AML-193 (cell line): ENCODE measurements at regions not wholly inside any gene's neighbourhood (a gene's known extent, or its start where the extent isn't known, plus 50 kb on each side); places are given as distances from the start of the nearest gene placed in this dataset.
A peak's percentile ranks its signal among the peaks of the same experiment; 100 is the strongest.
"Not testable (repeated sequence)": the region's sequence is repeated elsewhere in the genome, so short reads cannot be mapped to it uniquely, and the experiment has no call there.

ENCODE experiments used
- DNase-seq, 2 experiments: peaks; one replicate each; lab custom pipeline; 2025; lab: John Stamatoyannopoulos, UW

DNA sequence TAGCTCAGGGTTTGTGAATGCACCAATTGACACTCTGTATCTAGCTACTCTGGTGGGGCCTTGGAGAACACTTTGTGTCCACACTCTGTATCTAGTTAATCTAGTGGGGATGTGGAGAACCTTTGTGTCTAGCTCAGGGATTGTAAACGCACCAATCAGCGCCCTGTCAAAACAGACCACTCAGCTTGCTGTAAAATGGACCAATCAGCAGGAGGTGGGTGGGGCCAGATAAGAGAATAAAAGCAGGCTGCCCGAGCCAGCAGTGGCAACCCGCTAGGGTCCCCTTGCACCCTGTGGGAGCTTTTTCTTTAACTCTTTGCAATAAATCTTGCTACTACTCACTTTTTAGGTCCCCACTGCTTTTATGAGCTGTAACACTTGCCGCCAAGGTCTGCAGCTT, 115.6 kb upstream of the MBNL1 start:
- not testable (repeated sequence) for DNase-seq

GRCh38 chr3:152155246-152156020, 113.3 kb upstream of the MBNL1 start:
- DNase-seq: no peak

- no peak for DNase-seq
Measured at GRCh38 chr3:152156880-152157279, 111.8 kb upstream of the MBNL1 start.

GRCh38 chr3:152157337-152157736, 111.4 kb upstream of the MBNL1 start:
- DNase-seq: no peak

- DNase-seq: no peak
Measured at GRCh38 chr3:152159328-152159727, 109.4 kb upstream of the MBNL1 start.

DNA sequence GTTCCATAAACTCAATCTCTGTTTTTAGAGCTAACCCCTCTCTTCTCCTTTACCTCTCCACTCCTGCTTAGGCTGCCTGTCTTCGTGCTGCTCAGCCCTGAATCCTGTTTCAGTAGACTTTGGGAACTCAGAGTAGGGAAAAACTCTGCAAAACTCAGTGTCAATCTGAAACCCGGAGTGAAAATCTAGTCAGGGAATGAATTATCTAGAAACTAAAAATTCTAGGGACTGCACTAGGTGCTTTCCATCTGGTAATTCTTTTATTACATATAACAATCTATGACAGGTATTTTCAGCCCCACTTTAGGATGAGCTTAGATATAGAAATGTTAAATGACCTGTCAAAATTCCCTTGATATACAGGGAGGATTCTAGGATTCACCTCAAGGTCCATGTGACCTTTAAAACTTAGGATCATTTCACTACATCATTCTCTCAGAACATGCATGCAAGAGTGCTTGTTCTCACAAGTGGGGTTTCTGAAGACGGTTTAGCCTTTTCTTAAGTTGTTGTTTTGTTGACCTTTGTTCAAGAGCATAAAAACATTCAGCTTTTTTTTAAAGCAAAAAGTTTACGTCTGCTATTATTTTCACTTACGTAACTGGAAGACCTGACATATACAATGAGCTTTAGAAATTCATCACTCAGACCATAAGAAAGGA, 108.2 kb upstream of the MBNL1 start:
- DNase-seq: no peak

- DNase-seq: no peak
Measured at GRCh38 chr3:152172460-152172859, 96.3 kb upstream of the MBNL1 start.

DNA sequence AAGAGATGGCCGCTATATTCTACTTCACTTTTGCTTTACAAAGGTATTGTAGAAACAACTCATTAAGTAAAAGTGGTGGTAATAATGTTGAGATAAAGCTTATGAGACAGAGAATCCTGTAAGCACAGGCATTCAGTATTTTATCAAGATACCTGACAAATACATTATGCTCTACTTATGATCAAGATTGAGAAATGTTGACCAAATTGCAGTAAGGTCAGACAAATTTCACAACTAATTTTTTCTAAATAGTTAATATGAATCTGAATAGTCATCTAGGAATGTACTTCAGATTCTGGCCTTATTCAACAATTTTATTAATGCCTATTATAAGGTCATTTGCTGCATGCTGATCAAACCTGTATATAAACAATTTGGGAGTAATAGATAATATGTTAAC, 95.1 kb upstream of the MBNL1 start:
- no peak for DNase-seq

- no peak for DNase-seq
Measured at GRCh38 chr3:152174876-152175527, 93.7 kb upstream of the MBNL1 start.

GRCh38 chr3:152175528-152175889, 93.2 kb upstream of the MBNL1 start:
- DNase-seq: no peak

GRCh38 chr3:152176241-152176640, 92.5 kb upstream of the MBNL1 start:
- DNase-seq: peak in 1 of 2 experiments; percentile 17

GRCh38 chr3:152176998-152177397, 91.7 kb upstream of the MBNL1 start:
- DNase-seq: no peak

DNA sequence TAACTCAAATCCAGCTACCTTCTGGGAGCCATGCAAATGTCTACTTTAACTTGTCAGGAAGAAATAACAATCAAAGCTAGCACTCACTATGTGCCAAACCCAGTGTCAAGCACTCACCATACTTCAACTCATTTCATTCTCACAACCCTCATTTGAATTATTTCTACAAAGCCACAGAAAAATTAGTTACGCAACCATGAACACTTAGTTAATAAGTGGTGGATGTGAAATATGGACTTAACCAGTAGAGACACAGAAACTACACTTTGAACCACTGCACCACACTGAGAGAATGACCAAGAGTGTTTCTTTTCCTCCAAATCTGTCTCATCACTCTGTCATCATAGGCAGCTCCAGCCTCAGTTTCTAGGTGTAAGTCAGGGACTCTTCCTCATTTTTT, 91.0 kb upstream of the MBNL1 start:
- peak; percentile 71 to 77 for DNase-seq

DNA sequence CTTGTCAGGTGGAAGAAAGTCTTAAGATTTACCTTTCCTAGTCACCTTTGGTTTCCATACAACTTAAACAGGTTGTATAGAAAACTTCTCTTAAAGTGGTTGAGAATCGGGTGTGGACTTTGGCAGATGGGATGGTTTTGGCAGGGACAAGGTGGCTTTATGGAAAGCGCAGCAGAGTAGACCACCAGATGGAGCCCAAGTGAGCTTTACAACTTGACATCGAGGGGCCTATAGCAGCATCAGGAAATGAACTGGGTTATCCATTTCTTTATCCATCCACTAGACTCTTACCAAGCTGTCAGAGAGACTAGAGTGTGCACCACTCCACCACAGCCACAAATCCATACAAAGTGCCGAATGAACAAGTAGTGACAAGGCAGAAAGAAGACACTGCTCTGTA, 85.3 kb upstream of the MBNL1 start:
- DNase-seq: peak; percentile 29 to 33

DNA sequence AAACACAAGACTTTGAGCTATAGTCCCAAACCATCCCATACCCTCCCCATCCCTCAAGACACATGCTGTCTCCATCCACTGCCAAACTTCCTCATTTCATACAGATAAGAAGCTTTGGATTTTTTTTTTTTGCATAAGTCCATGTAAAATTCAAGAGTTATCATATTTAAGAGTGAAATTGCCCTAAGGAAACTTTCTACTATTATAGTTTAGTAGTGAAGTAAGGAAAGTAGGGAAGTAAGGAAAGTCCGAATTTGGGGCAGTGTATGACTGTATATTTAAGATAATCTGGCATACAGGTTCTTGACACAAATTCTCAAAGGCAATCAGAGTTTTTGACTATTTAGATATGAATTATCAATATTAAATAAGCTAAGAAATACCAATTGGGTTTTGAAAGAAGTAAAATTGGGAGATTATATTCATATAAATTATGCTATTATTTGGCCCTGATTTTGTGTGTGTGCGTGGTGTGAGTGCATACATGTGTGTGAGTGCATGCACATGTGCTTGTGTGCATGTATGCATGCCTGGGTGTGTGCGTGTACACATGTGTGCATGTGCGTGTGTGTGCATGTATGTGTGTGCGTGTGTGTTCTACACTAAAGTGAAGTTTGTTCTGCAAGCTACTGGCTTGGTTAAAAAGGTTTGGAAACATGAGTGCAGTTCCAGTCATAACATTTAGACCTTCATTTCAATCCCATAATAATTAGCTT, 83.6 kb upstream of the MBNL1 start:
- DNase-seq: no peak

DNA sequence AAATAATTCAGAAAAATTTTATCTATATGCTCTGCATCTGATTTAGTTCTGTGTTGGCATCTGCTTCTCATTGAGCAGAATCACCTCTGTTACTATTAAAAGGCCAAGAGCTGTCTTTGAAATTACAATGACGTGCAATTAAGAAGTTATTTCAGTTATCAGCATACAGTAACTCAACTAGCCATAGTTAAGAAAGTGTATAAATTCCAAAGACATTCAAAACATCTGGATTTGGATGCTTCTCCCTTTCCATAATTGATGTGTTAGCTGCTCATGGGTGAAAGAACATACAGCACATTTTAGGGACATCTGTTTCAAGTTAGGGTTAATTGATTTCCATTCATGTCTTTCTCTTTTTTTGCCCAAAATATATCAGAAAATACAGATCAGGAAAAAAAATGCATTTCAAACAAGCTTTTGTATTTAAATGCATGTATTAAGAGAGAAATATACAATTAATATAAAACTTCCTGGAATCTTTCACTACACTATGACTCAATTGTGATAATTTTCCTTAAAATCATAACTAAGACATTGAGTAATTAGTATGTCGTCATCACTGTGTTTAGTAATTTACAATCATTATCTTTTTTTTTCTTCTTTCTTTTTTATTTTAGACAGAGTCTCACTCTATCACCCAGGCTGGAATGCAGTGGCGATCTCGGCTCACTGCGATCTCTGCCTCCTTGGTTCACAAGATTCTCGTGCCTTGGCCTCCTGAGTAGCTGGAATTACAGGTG, 82.7 kb upstream of the MBNL1 start:
- DNase-seq: peak; percentile 55 to 58

DNA sequence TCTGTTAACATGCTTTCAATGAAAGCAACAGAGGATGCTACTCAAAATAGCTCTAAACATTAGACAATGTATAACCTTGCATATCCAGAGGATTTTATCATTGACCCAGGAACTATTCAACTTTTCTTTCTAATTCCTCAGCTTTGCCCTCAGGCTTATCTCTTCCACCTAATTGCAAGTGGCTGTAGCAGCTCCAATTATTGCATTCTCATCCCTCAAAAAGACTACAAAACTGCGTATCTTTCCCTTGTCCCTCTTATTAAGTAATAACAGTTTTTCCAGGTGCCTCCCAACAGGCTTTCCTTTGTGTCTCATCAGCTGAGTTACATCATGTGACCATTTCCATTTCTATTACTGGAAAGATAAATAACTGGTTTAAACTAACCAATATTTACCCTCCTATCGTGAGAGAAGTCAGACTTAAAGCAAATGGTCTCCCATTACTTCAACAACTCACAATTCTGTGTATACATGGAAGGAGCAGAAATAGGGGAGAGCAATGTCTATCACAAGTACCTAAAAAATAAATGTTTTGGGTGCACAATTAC, 78.0 kb upstream of the MBNL1 start:
- no peak for DNase-seq

DNA sequence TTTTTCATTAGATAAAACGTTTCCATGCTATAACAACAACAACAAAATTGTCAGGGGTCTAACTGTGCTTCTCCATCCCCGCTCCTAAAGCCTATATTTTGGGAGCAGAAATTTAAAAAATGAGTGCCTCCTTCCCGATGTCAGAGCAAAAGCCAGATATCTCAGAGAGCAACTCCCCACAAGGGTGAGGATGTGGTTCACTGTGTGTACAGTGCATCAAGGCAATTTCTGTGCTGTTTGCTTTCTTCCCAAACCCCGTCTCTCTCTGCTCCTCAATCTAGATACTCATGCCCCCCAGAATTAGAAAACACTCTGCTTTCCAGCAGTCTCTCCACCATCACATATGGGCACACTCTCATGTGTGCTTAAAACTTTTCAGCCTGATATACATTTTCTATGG, 76.7 kb upstream of the MBNL1 start:
- DNase-seq: no peak

GRCh38 chr3:152192936-152193672, 75.6 kb upstream of the MBNL1 start:
- DNase-seq: peak; percentile 64 to 67

DNA sequence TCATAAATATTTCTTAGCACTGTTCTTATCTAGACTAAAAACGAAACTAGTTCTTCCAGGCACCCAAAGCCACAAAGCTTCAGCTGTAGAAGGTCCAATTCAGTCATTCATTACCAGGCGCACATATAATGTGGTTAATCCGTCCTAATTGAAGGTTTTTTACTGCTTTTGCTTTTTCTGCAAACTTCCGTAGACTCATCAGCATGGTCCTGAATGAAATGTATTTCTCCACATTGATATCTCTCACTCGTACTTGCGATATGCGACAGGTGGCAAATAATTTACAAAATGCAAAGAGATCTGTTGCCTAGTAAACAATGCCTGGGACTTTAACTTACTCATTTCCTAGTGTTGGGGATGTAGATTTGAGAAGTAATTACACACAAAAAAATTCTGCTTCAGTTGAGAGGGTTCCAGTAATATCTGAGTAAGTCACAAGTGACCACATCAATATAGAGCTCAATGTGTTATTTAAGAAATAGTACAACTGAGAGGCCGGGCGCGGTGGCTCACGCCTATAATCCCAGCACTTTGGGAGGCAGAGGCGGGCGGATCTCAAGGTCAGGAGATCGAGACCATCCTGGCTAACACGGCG, 75.0 kb upstream of the MBNL1 start:
- DNase-seq: peak; percentile 64 to 71
